Parathyroid adenoma (tissue), 2 donors: ENCODE measurements at regions not wholly inside any gene's neighbourhood (a gene's known extent, or its start where the extent isn't known, plus 50 kb on each side); places are given as distances from the start of the nearest gene placed in this dataset.

Experiments used
- H2AFZ ChIP-seq: fragments of 300-600 bp; sonication (generic); one replicate; pipeline ENCODE4 v1.7.0; 2017; ENCODE audit warnings: antibody characterized with exemption, mild to moderate bottlenecking
- H3K27ac ChIP-seq: fragments of 300-600 bp; sonication (generic); one replicate; pipeline ENCODE4 v1.7.0; 2017
- H3K27me3 ChIP-seq: fragments of 300-600 bp; sonication (generic); one replicate; pipeline ENCODE4 v1.7.0; 2017; ENCODE audit warnings: low read length; ENCODE audit not compliant: control insufficient read depth, insufficient read depth
- H3K36me3 ChIP-seq: fragments of 300-600 bp; sonication (generic); one replicate; pipeline ENCODE4 v1.7.0; 2017; ENCODE audit warnings: low read length; ENCODE audit not compliant: control insufficient read depth, insufficient read depth
- H3K4me1 ChIP-seq: fragments of 300-600 bp; sonication (generic); one replicate; pipeline ENCODE4 v1.7.0; 2017; ENCODE audit warnings: control low read depth
- H3K4me2 ChIP-seq: fragments of 300-600 bp; sonication (generic); one replicate; pipeline ENCODE4 v1.7.0; 2017; ENCODE audit warnings: low read length
- H3K4me3 ChIP-seq: fragments of 300-600 bp; sonication (generic); one replicate; pipeline ENCODE4 v1.7.0; 2017; ENCODE audit warnings: low read depth, low read length
- H3K79me2 ChIP-seq: fragments of 300-600 bp; sonication (generic); one replicate; pipeline ENCODE4 v1.7.0; 2017; ENCODE audit warnings: control low read depth
- H3K9ac ChIP-seq: fragments of 300-600 bp; sonication (generic); one replicate; pipeline ENCODE4 v1.7.0; 2017; ENCODE audit warnings: mild to moderate bottlenecking
- H3K9me3 ChIP-seq: fragments of 300-600 bp; sonication (generic); one replicate; pipeline ENCODE4 v1.7.0; 2017; ENCODE audit warnings: low read length; ENCODE audit not compliant: control insufficient read depth
- TF ChIP-seq, protein P1 (sequence below): fragments of 300-600 bp; sonication (generic); IDR thresholded peaks from one replicate; pipeline ENCODE4 v1.7.0; 2017; ENCODE audit warnings: antibody characterized with exemption, mild to moderate bottlenecking
- donor health status: primary hyperparathyroidism.

DNA sequence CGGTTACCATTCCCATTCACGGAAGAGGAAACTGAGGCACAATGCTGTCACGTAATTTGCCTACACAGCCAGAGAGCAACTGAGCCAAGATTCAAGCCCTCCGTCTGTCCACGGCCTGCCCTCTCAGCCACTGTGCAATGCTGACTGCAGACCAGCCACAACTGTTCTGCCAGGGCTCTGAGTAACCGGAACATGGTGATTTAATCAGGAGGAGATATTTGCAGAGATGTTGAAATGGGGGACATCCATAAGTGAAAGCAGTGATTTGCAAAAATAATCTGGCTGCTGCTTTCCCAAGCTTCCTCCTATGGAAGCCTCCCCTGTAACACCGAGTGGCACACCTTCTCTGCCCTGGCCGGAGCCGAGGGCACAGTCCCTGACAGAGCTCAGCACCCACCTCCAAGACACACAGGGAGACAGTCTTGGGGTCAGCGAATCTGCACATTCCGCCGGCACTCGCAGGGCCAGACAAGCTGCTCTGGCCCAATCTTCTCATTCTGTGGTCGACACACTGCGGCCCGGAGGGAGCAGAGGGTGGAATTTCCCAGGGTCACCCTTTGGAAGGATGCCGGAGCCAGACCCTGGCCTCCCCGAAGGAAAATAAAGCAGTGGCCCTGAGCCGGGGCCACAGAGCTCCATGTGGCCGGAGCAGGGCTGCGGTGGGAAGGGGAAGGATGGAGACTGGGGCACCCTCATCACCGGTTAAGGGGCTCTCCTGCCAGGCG is 158.2 kb upstream of the DIO3 start:
- Histone ChIP-seq H3K9ac (no peak overlapping the region), H3K36me3 (no peaks in the 10 kb centered on the region), H3K27ac (no peak overlapping the region), H2AFZ (no peak overlapping the region), H3K4me1 (no peaks in the 10 kb centered on the region), H3K27me3 (no peaks in the 10 kb centered on the region), H3K9me3 (no peaks in the 10 kb centered on the region), H3K4me3 (no peak overlapping the region), H3K79me2 (no peaks in the 10 kb centered on the region), H3K4me2 (no peak overlapping the region)
- TF ChIP-seq, protein P1, sequence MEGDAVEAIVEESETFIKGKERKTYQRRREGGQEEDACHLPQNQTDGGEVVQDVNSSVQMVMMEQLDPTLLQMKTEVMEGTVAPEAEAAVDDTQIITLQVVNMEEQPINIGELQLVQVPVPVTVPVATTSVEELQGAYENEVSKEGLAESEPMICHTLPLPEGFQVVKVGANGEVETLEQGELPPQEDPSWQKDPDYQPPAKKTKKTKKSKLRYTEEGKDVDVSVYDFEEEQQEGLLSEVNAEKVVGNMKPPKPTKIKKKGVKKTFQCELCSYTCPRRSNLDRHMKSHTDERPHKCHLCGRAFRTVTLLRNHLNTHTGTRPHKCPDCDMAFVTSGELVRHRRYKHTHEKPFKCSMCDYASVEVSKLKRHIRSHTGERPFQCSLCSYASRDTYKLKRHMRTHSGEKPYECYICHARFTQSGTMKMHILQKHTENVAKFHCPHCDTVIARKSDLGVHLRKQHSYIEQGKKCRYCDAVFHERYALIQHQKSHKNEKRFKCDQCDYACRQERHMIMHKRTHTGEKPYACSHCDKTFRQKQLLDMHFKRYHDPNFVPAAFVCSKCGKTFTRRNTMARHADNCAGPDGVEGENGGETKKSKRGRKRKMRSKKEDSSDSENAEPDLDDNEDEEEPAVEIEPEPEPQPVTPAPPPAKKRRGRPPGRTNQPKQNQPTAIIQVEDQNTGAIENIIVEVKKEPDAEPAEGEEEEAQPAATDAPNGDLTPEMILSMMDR, result no peak

DNA sequence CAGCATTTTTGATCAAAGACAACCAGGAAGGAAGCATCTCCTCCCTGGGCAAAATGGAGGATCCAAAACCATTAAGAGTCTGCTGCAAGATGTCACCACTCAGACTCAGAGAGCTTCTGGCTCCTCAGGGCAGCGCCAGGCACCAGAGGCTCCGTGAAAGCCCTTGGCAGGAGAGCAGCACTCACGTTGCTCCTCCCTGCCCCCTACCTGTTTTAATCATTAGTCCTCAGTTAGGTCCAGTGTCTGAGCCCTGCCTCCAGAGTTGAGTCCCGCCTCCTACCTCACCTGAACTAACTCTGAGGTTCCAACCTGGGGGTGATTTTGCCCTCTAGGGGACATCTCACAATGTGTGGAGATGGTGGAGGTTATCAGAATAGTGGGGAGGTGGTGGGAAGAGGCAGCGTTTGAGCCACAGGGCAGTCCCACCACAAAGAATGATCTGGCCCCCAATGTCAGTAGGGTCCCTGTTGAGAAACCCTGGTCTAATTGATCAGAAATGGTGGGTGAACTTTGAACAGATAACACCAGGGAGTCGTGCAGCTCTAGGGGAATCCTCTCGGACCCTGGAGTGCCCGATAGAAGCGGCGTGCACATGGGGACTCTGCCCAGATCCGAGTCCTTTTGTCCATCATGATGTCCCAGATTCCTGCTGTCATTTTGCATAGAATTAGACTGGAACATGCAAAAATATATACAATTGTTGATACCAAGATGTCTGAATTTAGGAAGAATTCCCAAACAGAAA is 156.7 kb upstream of the DIO3 start:
- no peak overlapping the region for H3K9ac ChIP-seq
- no peak overlapping the region for H3K4me2 ChIP-seq
- no peaks in the 10 kb centered on the region for H3K9me3 ChIP-seq
- H3K79me2 ChIP-seq, result no peaks in the 10 kb centered on the region
- H3K27ac ChIP-seq, result no peak overlapping the region
- H3K4me1 ChIP-seq, result no peaks in the 10 kb centered on the region
- no peak overlapping the region for H2AFZ ChIP-seq
- no peaks in the 10 kb centered on the region for H3K27me3 ChIP-seq
- H3K4me3 ChIP-seq, result no peak overlapping the region
- TF ChIP-seq, protein P1, result no peak
- H3K36me3 ChIP-seq, result no peaks in the 10 kb centered on the region

DNA sequence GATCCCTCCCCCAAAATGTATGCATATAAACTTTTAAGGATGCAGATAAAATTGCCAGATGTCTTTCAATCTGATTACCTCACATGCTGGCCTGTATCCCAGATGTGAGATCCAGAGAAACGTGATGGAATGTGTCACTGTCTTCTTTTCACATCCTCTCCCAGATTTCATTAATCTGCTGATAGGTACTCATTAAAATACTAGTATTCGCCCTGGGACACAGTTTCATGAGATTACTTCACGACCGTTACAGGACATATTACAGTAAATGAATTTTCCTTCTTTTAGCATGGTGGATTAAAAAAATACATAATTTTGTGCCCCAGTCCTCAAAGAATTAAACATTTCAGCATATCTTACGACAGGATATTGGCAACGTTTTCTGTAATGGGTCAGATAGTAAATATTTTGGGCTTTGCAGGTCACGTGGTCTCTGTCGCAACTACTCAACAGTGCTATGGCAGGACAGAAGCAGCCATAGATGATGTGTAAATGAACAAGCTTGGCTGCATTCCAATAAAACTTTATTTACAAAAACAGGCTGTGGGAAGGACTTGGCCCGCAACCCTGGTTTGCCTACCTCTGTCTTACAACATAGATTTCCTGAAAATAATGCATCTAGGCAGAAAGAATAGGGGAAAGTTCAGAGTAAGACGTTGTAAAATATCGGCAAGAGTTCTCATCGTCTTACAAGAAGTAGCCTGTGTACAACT is 156.0 kb upstream of the DIO3 start:
- no peaks in the 10 kb centered on the region for H3K4me1 ChIP-seq
- H3K79me2 ChIP-seq, result no peaks in the 10 kb centered on the region
- no peaks in the 10 kb centered on the region for H3K36me3 ChIP-seq
- H3K27me3 ChIP-seq, result no peaks in the 10 kb centered on the region
- H2AFZ ChIP-seq, result no peak overlapping the region
- TF ChIP-seq, protein P1, result no peak
- no peak overlapping the region for H3K9ac ChIP-seq
- no peak overlapping the region for H3K27ac ChIP-seq
- no peak overlapping the region for H3K4me3 ChIP-seq
- H3K9me3 ChIP-seq, result no peaks in the 10 kb centered on the region
- H3K4me2 ChIP-seq, result no peak overlapping the region

DNA sequence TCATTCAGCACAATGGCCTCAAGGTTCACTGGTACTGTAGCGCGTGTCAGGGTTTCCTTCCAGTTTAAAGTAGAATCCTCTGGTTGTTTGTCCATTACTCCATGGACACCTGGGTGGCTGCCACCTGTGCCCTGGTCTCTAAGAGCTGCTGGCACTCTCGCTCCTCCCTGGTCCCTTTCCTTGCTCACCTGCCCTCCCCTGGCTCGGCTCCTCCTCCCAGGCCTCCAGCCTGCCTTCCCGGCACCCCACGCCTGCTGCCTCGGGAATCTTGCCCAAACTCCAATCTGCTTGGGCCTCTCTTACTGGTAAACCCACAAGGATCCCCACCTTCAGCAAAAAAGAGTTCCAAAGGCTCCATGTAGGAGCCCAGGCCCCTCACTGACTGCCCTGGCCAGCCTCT is 154.4 kb upstream of the DIO3 start:
- Histone ChIP-seq H3K4me2 (no peak overlapping the region), H3K9me3 (no peaks in the 10 kb centered on the region), H3K4me3 (no peak overlapping the region), H3K9ac (no peak overlapping the region), H3K4me1 (no peaks in the 10 kb centered on the region), H3K79me2 (no peaks in the 10 kb centered on the region), H3K36me3 (no peaks in the 10 kb centered on the region), H3K27me3 (no peaks in the 10 kb centered on the region), H3K27ac (no peak overlapping the region), H2AFZ (no peak overlapping the region)
- TF ChIP-seq, protein P1, result no peak
